Sigmoid colon (tissue), 6 donors: ENCODE measurements at regions not wholly inside any gene's neighbourhood (a gene's known extent, or its start where the extent isn't known, plus 50 kb on each side); places are given as distances from the start of the nearest gene placed in this dataset.

ENCODE experiments used
- DNase-seq: peaks from one replicate; pipeline ENCODE4 v3.0.0-alpha.2; 2019
- H3K27ac ChIP-seq, 4 donors: fragments of 200-600 bp; sonication (generic); one replicate each; pipeline ENCODE4 v1.5.1; 2016 to 2019; ENCODE audit warnings: mild to moderate bottlenecking in 1 of 4
- H3K27me3 ChIP-seq, 3 donors: fragments of 200-600 bp; sonication (generic); one replicate each; pipeline ENCODE4 v1.5.1; 2019; ENCODE audit warnings: mild to moderate bottlenecking in 1 of 3
- H3K36me3 ChIP-seq, 4 donors: fragments of 200-600 bp; sonication (generic); one replicate each; pipeline ENCODE4 v1.5.1; 2016 to 2019
- H3K4me1 ChIP-seq, 4 donors: fragments of 200-600 bp; sonication (generic); one replicate each; pipeline ENCODE4 v1.5.1; 2017 to 2019
- H3K4me3 ChIP-seq, 4 donors: fragments of 200-600 bp; sonication (generic); one replicate each; pipeline ENCODE4 v1.5.1; 2017 to 2019; ENCODE audit warnings: mild to moderate bottlenecking in 2 of 4, moderate library complexity in 1 of 4
- H3K9me3 ChIP-seq, 4 donors: fragments of 200-600 bp in 3 of 4; sonication (generic) in 3 of 4; one replicate each; pipeline versions ENCODE4 v1.5.1 to v1.6.1; 2013 to 2019
- CTCF ChIP-seq, 4 experiments: fragments of 450-650 bp in 3 of 4; fragments of 200-600 bp in 1 of 4; IDR thresholded peaks; one replicate each; pipeline ENCODE4 v1.5.1; 2016 to 2019; ENCODE audit warnings: antibody characterized with exemption in 4 of 4, mild to moderate bottlenecking in 3 of 4, moderate library complexity in 2 of 4
- EP300 ChIP-seq, 4 donors: sonication (generic); formaldehyde crosslinking; IDR thresholded peaks; one replicate each; pipeline ENCODE4 v1.6.1; 2017; ENCODE audit warnings: antibody characterized with exemption in 4 of 4
- POLR2A ChIP-seq, 2 donors: fragments of 450-650 bp; IDR thresholded peaks; one replicate each; pipeline ENCODE4 v1.6.1; 2016; ENCODE audit warnings: antibody characterized with exemption in 2 of 2, mild to moderate bottlenecking in 2 of 2, moderate library complexity in 2 of 2
- POLR2AphosphoS5 ChIP-seq, 4 donors: sonication (generic); formaldehyde crosslinking; IDR thresholded peaks; one replicate each; pipeline ENCODE4 v1.6.1; 2017; ENCODE audit warnings: antibody characterized with exemption in 4 of 4
- WGBS, 2 donors: extraction: QIAGEN DNeasy Blood & Tissue Kit; methylation state at CpG; one replicate each; pipeline ENCODE4 v1.1.7; 2013; 5-methylcytosine and 5-hydroxymethylcytosine counted together
- intact Hi-C: fragments of 100-400 bp; cut with DNase I; formaldehyde crosslinking; loops from one replicate; pipeline ENCODE4 v1.15.1; 2023
- donor health status: healthy with polysubstance abuse.
- donor health status: healthy.

GRCh38 chr1:56411484-56412180 is 167.7 kb downstream of the PLPP3 start:
- Histone ChIP-seq H3K27ac (peak overlapping the region in 1 of 4 donors; percentile 18), H3K27me3 (no peaks in the 10 kb centered on the region), H3K9me3 (no peaks in the 10 kb centered on the region), H3K36me3 (no peaks in the 10 kb centered on the region), H3K4me3 (no peak overlapping the region), H3K4me1 (no peaks in the 10 kb centered on the region)
- intact Hi-C loops, result no loop called here
- no peak for DNase-seq
- WGBS, 2 donors, result 83 to 88% methylated on average over 13 of the region's 13 CpGs
- no peak for TF ChIP-seq EP300 (IDR thresholded peaks at IDR 0.05)
- no peak for TF ChIP-seq POLR2A (IDR thresholded peaks at IDR 0.05)
- TF ChIP-seq POLR2AphosphoS5 (IDR thresholded peaks at IDR 0.05), result no peak
- TF ChIP-seq CTCF (IDR thresholded peaks at IDR 0.05), result no peak

- 49 to 79% methylated on average over 2 of the region's 2 CpGs for WGBS, 2 donors
- Histone ChIP-seq H3K4me3 (no peak overlapping the region), H3K27me3 (no peaks in the 10 kb centered on the region), H3K9me3 (no peaks in the 10 kb centered on the region), H3K27ac (peak overlapping the region in 1 of 4 donors; percentile 18), H3K4me1 (no peaks in the 10 kb centered on the region), H3K36me3 (no peaks in the 10 kb centered on the region)
- intact Hi-C loops, result no loop called here
- DNase-seq, result no peak
- no peak for TF ChIP-seq POLR2A (IDR thresholded peaks at IDR 0.05)
- TF ChIP-seq EP300 (IDR thresholded peaks at IDR 0.05), result no peak
- TF ChIP-seq CTCF (IDR thresholded peaks at IDR 0.05), result no peak
- no peak for TF ChIP-seq POLR2AphosphoS5 (IDR thresholded peaks at IDR 0.05)
These were observed 168.3 kb downstream of the PLPP3 start for GRCh38 chr1:56411021-56411420.

GRCh38 chr1:56410405-56410804 is 169.0 kb downstream of the PLPP3 start:
- H3K9me3 ChIP-seq, result no peaks in the 10 kb centered on the region
- no peaks in the 10 kb centered on the region for H3K36me3 ChIP-seq
- WGBS, 2 donors, result 66 to 75% methylated on average over 3 of the region's 3 CpGs
- H3K4me1 ChIP-seq, result no peaks in the 10 kb centered on the region
- intact Hi-C loops, result no loop called here
- no peak for DNase-seq
- H3K27me3 ChIP-seq, result no peaks in the 10 kb centered on the region
- no peak for TF ChIP-seq EP300 (IDR thresholded peaks at IDR 0.05)
- no peak overlapping the region for H3K27ac ChIP-seq
- no peak overlapping the region for H3K4me3 ChIP-seq

GRCh38 chr1:56409112-56409691 is 170.2 kb downstream of the PLPP3 start:
- 23 to 73% methylated on average over 8 of the region's 8 CpGs for WGBS, 2 donors
- Histone ChIP-seq H3K27me3 (no peaks in the 10 kb centered on the region), H3K36me3 (no peaks in the 10 kb centered on the region), H3K27ac (no peak overlapping the region), H3K4me1 (no peaks in the 10 kb centered on the region), H3K4me3 (no peak overlapping the region), H3K9me3 (no peaks in the 10 kb centered on the region)
- TF ChIP-seq EP300 (IDR thresholded peaks at IDR 0.05) (no peak), POLR2A (IDR thresholded peaks at IDR 0.05) (no peak), POLR2AphosphoS5 (IDR thresholded peaks at IDR 0.05) (no peak), CTCF (IDR thresholded peaks at IDR 0.05) (no peak)
- no peak for DNase-seq
- intact Hi-C loops, result no loop called here

GRCh38 chr1:56406821-56407220 is 172.5 kb downstream of the PLPP3 start:
- DNase-seq, result no peak
- TF ChIP-seq EP300 (IDR thresholded peaks at IDR 0.05), result no peak
- TF ChIP-seq CTCF (IDR thresholded peaks at IDR 0.05), result no peak
- TF ChIP-seq POLR2AphosphoS5 (IDR thresholded peaks at IDR 0.05), result no peak
- TF ChIP-seq POLR2A (IDR thresholded peaks at IDR 0.05), result no peak
- H3K4me3 ChIP-seq, result no peak overlapping the region
- intact Hi-C loops, result no loop called here
- H3K4me1 ChIP-seq, result no peaks in the 10 kb centered on the region
- H3K27ac ChIP-seq, result no peak overlapping the region
- no peaks in the 10 kb centered on the region for H3K36me3 ChIP-seq
- WGBS, 2 donors, result 88% methylated on average over 2 of the region's 2 CpGs
- H3K9me3 ChIP-seq, result no peaks in the 10 kb centered on the region
- no peaks in the 10 kb centered on the region for H3K27me3 ChIP-seq
